ENCODE measurements at regions not wholly inside any gene's neighbourhood (a gene's known extent, or its start where the extent isn't known, plus 50 kb on each side); places are given as distances from the start of the nearest gene placed in this dataset.

DNA sequence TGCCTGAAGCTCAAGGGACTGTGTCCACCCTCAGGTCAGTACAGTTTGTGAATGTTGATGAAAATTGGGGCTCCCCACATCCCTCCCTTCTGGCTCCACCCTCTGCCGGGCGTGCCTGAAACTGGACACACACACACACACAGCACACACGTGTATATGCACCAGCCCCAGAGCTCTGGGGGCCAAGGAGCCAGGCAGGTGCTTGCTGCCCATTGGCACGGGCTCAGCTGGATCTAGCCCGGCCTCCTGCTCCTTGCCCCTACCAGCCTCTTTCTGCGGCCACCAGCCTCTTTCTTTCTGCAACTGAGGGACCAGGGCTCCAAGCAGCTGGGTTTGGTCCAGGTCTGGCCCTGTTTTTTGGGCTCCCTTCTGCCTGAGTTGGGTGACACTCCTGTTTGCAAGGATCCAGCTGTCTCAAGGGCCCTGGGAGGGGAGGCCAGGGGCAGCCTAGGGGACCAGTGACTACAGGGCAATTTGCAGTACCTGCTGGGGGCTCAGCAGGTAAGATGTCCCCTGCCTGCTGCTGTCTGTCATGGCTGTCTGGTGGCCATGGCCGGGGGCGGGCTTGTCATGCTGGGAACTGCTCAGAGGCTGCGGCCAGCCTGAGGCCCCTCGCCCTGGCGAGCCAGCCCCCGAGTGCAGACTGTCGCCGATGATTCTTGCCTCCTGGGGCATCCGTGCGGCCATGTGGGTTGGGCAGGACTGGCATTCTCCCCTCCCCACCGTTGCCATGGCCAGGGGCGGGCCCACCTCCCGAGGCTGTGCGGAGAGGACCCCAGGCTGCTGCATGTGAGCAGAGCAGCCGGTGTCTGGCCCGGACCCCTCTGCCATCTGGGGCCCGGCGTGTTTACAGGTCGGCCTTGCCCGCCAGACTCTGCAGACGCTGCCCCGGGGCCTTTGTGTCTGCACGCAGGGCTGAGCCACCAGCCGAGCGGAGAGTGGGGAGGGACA lies 51.5 kb upstream of the PPARA start:
- DNase-seq (no peak), ATAC-seq (replicated peaks) (no peak)
- H3K27ac Mint-ChIP-seq = no peak overlapping the region
- H3K4me3 Mint-ChIP-seq = no peak overlapping the region
- H3K9me3 Mint-ChIP-seq = no peaks in the 10 kb centered on the region
- H3K36me3 Mint-ChIP-seq = peaks cover 5 to 6% of the 10 kb centered on the region in 2 donors
- H3K27me3 Mint-ChIP-seq = no peaks in the 10 kb centered on the region
- peaks cover 0 to 4% of the 10 kb centered on the region in 2 donors for H3K4me1 Mint-ChIP-seq

DNA sequence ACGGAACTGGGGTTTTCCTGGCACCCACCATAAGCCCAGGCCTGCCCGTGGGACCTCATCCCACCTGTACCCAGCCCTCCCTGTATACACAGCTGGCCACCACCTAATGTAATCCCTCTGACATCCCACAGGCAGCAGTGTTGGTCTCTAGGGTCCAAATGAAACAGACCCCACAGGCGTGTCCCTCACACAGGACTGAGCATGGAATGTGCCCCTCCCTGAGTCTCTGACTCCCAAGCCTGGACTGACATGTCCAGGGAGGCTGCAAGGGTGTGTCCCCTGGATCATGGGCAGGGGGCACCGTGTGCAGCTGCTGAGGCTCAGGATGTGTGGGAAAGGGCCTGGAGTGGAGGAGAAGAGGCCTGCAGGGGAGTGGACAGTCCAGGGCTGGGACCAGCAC lies 50.6 kb upstream of the PPARA start:
- Mint-ChIP-seq H3K36me3 (peaks cover 5 to 6% of the 10 kb centered on the region in 2 donors), H3K27me3 (no peaks in the 10 kb centered on the region), H3K9me3 (no peaks in the 10 kb centered on the region), H3K4me3 (no peak overlapping the region), H3K4me1 (peaks cover 0 to 4% of the 10 kb centered on the region in 2 donors), H3K27ac (no peak overlapping the region)
- DNase-seq = no peak
- ATAC-seq (replicated peaks) = no peak

DNA sequence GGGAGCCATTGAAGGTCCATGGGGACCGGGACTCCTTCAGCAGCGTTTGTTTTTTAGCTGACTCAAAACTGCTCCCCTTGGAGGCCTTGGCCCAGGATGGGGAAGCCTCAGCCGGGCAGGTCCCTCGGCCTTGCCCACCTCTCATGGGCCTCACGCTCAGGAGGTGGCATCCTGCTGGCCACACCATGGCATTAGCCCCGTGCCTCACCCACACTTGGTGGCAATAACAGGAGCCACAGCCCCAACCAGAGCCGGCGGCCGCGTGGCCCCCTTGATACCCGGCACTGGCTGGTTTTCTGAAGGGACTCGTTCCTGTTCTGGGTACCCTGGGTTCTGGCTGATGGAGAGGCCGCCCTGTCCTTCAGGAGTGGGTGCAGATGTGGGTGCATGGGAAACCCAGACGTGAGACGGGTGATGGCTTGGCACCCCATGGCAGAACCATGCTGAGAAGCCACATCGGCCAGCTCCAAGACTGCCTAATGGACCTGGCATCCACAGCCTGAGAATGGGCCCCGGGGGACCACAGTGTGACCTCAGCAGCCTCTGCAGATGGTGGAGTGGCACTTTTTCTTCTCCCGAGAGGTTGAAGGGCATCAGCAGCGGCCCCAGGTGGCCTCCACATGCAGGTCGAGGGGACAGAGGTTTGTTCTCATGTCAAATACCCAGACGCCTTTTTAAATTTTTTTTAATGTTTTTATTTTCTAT lies 49.8 kb upstream of the PPARA start:
- no peaks in the 10 kb centered on the region for H3K9me3 Mint-ChIP-seq
- H3K36me3 Mint-ChIP-seq = peaks cover 6 to 8% of the 10 kb centered on the region in 2 donors
- peaks cover 0 to 4% of the 10 kb centered on the region in 2 donors for H3K4me1 Mint-ChIP-seq
- DNase-seq (no peak), ATAC-seq (replicated peaks) (no peak)
- no peak overlapping the region for H3K4me3 Mint-ChIP-seq
- no peak overlapping the region for H3K27ac Mint-ChIP-seq
- H3K27me3 Mint-ChIP-seq = no peaks in the 10 kb centered on the region
